IMR-90 (cell line): ENCODE measurements at regions not wholly inside any gene's neighbourhood (a gene's known extent, or its start where the extent isn't known, plus 50 kb on each side); places are given as distances from the start of the nearest gene placed in this dataset.

Experiments
- ATAC-seq: fragments of 200-7000 bp; cut with Tn5 transposase; 2 replicates; pipeline ENCODE4 v1.9.1; 2020; ENCODE audit warnings: low read depth, mild to moderate bottlenecking, moderate library complexity
- BruUV-seq: library from RNA; stranded (reverse); fragments of 400-500 nt; replicated peaks from 2 replicates; lab custom pipeline; 2021; lab: Mats Ljungman, UMichigan
- CTCF ChIA-PET: fragments of 300-600 bp; formaldehyde crosslinking; extraction: SDS; loops from one replicate; lab custom pipeline; 2021; ENCODE audit warnings: antibody characterized with exemption; lab: Yijun Ruan, JAX
- POLR2A ChIA-PET: fragments of 300-600 bp; sonication (Branson Sonifier 250); formaldehyde crosslinking; loops from one replicate; lab custom pipeline; 2022; ENCODE audit warnings: antibody characterized with exemption; ENCODE audit not compliant: unreplicated experiment; lab: Charles Lee
- DNase-seq: peaks from one replicate; pipeline ENCODE4 v3.0.0; 2013
- H2AFZ ChIP-seq: replicated peaks from 2 replicates; pipeline ENCODE3; 2013; ENCODE audit warnings: low read length, mild to moderate bottlenecking; ENCODE audit not compliant: poor library complexity
- H2AK5ac ChIP-seq: 2 replicates; pipeline ENCODE4 v1.6.1; 2013; ENCODE audit warnings: low read depth, low read length, inconsistent platforms
- H2AK9ac ChIP-seq: replicated peaks from 2 replicates; pipeline ENCODE3; 2013; ENCODE audit warnings: mild to moderate bottlenecking, low read depth, low read length, moderate library complexity; ENCODE audit not compliant: poor library complexity
- H2BK120ac ChIP-seq: 2 replicates; pipeline ENCODE4 v1.6.1; 2013; ENCODE audit warnings: low read depth, low read length, inconsistent platforms
- H2BK15ac ChIP-seq: 3 replicates; pipeline ENCODE4 v1.6.1; 2013; ENCODE audit warnings: low read depth, low read length, inconsistent platforms
- H2BK20ac ChIP-seq: 2 replicates; pipeline ENCODE4 v1.6.1; 2013; ENCODE audit warnings: low read depth, mild to moderate bottlenecking, inconsistent platforms, low read length, moderate library complexity
- H2BK5ac ChIP-seq: 2 replicates; pipeline ENCODE4 v1.6.1; 2013; ENCODE audit warnings: mild to moderate bottlenecking, low read depth, low read length, inconsistent platforms; ENCODE audit not compliant: poor library complexity, severe bottlenecking
- H3K14ac ChIP-seq: replicated peaks from 2 replicates; pipeline ENCODE4 v1.6.1; 2013; ENCODE audit warnings: low read depth, low read length, inconsistent platforms
- H3K18ac ChIP-seq: 2 replicates; pipeline ENCODE4 v1.6.1; 2013; ENCODE audit warnings: low read depth, low read length, control low read depth
- H3K23ac ChIP-seq: 2 replicates; pipeline ENCODE4 v1.6.1; 2013; ENCODE audit warnings: low read depth, low read length, inconsistent platforms
- H3K27ac ChIP-seq: 2 replicates; pipeline ENCODE4 v1.5.1; 2013; ENCODE audit warnings: mild to moderate bottlenecking, control low read depth, low read length; ENCODE audit not compliant: insufficient read depth
- H3K27me3 ChIP-seq: 2 replicates; pipeline ENCODE4 v1.6.1; 2013; ENCODE audit warnings: low read length; ENCODE audit not compliant: control insufficient read depth, insufficient read depth
- H3K36me3 ChIP-seq: 2 replicates; pipeline ENCODE4 v1.6.1; 2013; ENCODE audit warnings: low read length, mixed read lengths; ENCODE audit not compliant: control insufficient read depth, insufficient read depth
- H3K4ac ChIP-seq: 2 replicates; pipeline ENCODE4 v1.6.1; 2013; ENCODE audit warnings: low read depth, low read length, inconsistent platforms
- H3K4me1 ChIP-seq: 2 replicates; pipeline ENCODE4 v1.6.1; 2013; ENCODE audit warnings: low read length, mixed read lengths; ENCODE audit not compliant: control insufficient read depth, insufficient read depth
- H3K4me2 ChIP-seq: 2 replicates; pipeline ENCODE4 v1.6.1; 2013; ENCODE audit warnings: low read depth, mild to moderate bottlenecking, control low read depth, low read length, moderate library complexity
- H3K4me3 ChIP-seq: 2 replicates; pipeline ENCODE4 v1.5.1; 2013; ENCODE audit warnings: low read depth, mild to moderate bottlenecking, control low read depth, low read length, moderate library complexity; ENCODE audit not compliant: insufficient read depth
- H3K56ac ChIP-seq: 2 replicates; pipeline ENCODE4 v1.6.1; 2013; ENCODE audit warnings: low read length, inconsistent platforms; ENCODE audit not compliant: insufficient read depth; ENCODE audit errors: extremely low read depth
- H3K79me1 ChIP-seq, 2 experiments: 2 replicates each; pipeline ENCODE4 v1.6.1; 2013; ENCODE audit warnings: low read length in 2 of 2, inconsistent platforms in 1 of 2, low read depth in 1 of 2
- H3K9ac ChIP-seq: 2 replicates; pipeline ENCODE4 v1.6.1; 2013; ENCODE audit warnings: low read depth, low read length, control low read depth
- H3K9me1 ChIP-seq: 2 replicates; pipeline ENCODE4 v1.6.1; 2013; ENCODE audit warnings: low read length, inconsistent platforms; ENCODE audit not compliant: insufficient read depth
- H3K9me3 ChIP-seq: 2 replicates; pipeline ENCODE4 v1.6.1; 2013; ENCODE audit warnings: low read length; ENCODE audit not compliant: control insufficient read depth, insufficient read depth
- H4K20me1 ChIP-seq: 2 replicates; pipeline ENCODE4 v1.6.1; 2013; ENCODE audit warnings: low read length, inconsistent platforms; ENCODE audit not compliant: insufficient read depth
- H4K5ac ChIP-seq: 2 replicates; pipeline ENCODE4 v1.6.1; 2013; ENCODE audit warnings: mild to moderate bottlenecking, low read depth, low read length, control low read depth
- H4K8ac ChIP-seq, 2 experiments: 2 replicates each; pipeline ENCODE4 v1.6.1; 2013; ENCODE audit warnings: low read depth in 2 of 2, low read length in 2 of 2, control low read depth in 1 of 2, inconsistent platforms in 1 of 2
- H4K91ac ChIP-seq: 2 replicates; pipeline ENCODE4 v1.6.1; 2013; ENCODE audit warnings: low read depth, low read length, inconsistent platforms; ENCODE audit not compliant: insufficient read depth
- BHLHE40 ChIP-seq: fragments of 150-350 bp; IDR thresholded peaks from 2 replicates; pipeline ENCODE4 v1.6.1; 2016; ENCODE audit warnings: mild to moderate bottlenecking, low read depth, low read length
- CEBPB ChIP-seq: IDR thresholded peaks from 2 replicates; pipeline ENCODE4 v1.6.1; 2012; ENCODE audit warnings: low read depth, low read length, improper control_type of control experiment
- CHD1 ChIP-seq: IDR thresholded peaks from 2 replicates; pipeline ENCODE4 v1.6.1; 2012; ENCODE audit warnings: low read depth, low read length, improper control_type of control experiment
- FOS ChIP-seq: fragments of 150-350 bp; IDR thresholded peaks from 2 replicates; pipeline ENCODE4 v1.6.1; 2016; ENCODE audit warnings: low read depth, low read length
- MAFK ChIP-seq: IDR thresholded peaks from 2 replicates; pipeline ENCODE4 v1.6.1; 2012; ENCODE audit warnings: low read depth, low read length, improper control_type of control experiment
- MAZ ChIP-seq: IDR thresholded peaks from 2 replicates; pipeline ENCODE4 v1.6.1; 2012; ENCODE audit warnings: low read depth, mild to moderate bottlenecking, low read length, improper control_type of control experiment, moderate library complexity, borderline replicate concordance
- MXI1 ChIP-seq: IDR thresholded peaks from 2 replicates; pipeline ENCODE4 v1.6.1; 2012; ENCODE audit warnings: low read depth, mild to moderate bottlenecking, low read length, moderate library complexity, borderline replicate concordance
- NFE2L2 ChIP-seq: fragments of 150-350 bp; IDR thresholded peaks from 2 replicates; pipeline ENCODE4 v1.6.1; 2016; ENCODE audit warnings: low read depth, mild to moderate bottlenecking, low read length
- POLR2A ChIP-seq: IDR thresholded peaks from 2 replicates; pipeline ENCODE4 v1.6.1; 2012; ENCODE audit warnings: mild to moderate bottlenecking, low read depth, low read length
- RCOR1 ChIP-seq: IDR thresholded peaks from 2 replicates; pipeline ENCODE4 v1.6.1; 2012; ENCODE audit warnings: mild to moderate bottlenecking, low read length, improper control_type of control experiment; ENCODE audit not compliant: insufficient replicate concordance
- RFX5 ChIP-seq: IDR thresholded peaks from 2 replicates; pipeline ENCODE4 v1.8.0; 2012; ENCODE audit warnings: low read depth, mild to moderate bottlenecking, low read length, moderate library complexity
- SMC3 ChIP-seq: fragments of 150-350 bp; IDR thresholded peaks from 2 replicates; pipeline ENCODE4 v1.6.1; 2016; ENCODE audit warnings: low read depth, mild to moderate bottlenecking, antibody characterized with exemption, low read length, moderate library complexity
- USF2 ChIP-seq: fragments of 150-350 bp; IDR thresholded peaks from 2 replicates; pipeline ENCODE4 v1.6.1; 2017; ENCODE audit warnings: mild to moderate bottlenecking, antibody characterized with exemption, low read length, low read depth
- WGBS, 2 experiments: methylation state at CpG; one replicate each; pipeline versions ENCODE4 v1.1.5 to v1.1.7; 2013; ENCODE audit warnings: missing lambda C conversion rate in 2 of 2; ENCODE audit not compliant: insufficient read length in 1 of 2; ENCODE audit errors: extremely low coverage in 2 of 2; 5-methylcytosine and 5-hydroxymethylcytosine counted together
- dilution Hi-C: fragments of 300-500 bp; cut with HindIII; formaldehyde crosslinking; loops from one replicate; pipeline ENCODE4 v1.14.3; 2018; ENCODE audit warnings: low sequenced_read_pairs; ENCODE audit not compliant: unreplicated experiment
- in situ Hi-C: fragments of 300-500 bp; cut with MboI; formaldehyde crosslinking; loops from 3 replicates; pipeline ENCODE4 v1.14.3; 2019; ENCODE audit warnings: low sequenced_read_pairs, inconsistent platforms, mixed read lengths
- intact Hi-C: fragments of 100-400 bp; cut with micrococcal nuclease; formaldehyde crosslinking; loops from 2 replicates; pipeline ENCODE4 v1.10.0; 2022
- TF ChIP-seq, protein P1 (sequence below): conservative IDR thresholded peaks from 2 replicates; pipeline ENCODE4 v1.5.1; 2012; ENCODE audit warnings: mild to moderate bottlenecking, low read depth, low read length, improper control_type of control experiment
- TF ChIP-seq, protein P2 (sequence below): fragments of 150-350 bp; IDR thresholded peaks from 2 replicates; pipeline ENCODE4 v1.6.1; 2016; ENCODE audit warnings: low read depth, mild to moderate bottlenecking, low read length, moderate library complexity, borderline replicate concordance

DNA sequence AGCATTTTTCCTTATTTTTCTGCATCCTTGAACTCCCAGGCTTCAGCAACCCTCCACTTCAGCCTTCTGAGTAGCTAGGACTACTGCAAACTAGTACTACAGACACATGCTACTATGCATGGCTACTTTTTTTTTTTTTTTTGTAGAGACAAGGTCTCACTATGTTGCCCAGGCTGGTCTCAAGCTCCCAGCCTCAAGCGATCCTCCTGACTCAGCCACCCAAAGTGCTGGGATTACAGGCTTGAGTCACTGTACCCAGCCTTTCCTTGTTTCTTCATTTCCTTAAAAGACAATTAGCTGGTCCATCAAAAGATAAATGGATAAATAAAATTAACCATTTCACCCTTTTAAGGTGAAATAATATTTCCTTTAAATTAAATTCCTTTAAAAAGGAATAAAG lies 205.8 kb downstream of the SPTSSA start:
- no peak overlapping the region for H2AK9ac ChIP-seq
- no peak overlapping the region for H2BK120ac ChIP-seq
- H3K9me1 ChIP-seq = no peaks in the 10 kb centered on the region
- H3K4me1 ChIP-seq = no peaks in the 10 kb centered on the region
- no peaks in the 10 kb centered on the region for H4K20me1 ChIP-seq
- DNase-seq (no peak), ATAC-seq (no peak)
- CTCF ChIA-PET = no interaction called here
- intact Hi-C loops = no loop called here
- H3K27me3 ChIP-seq = peaks cover 2% of the 10 kb centered on the region; the same call in 1 of the 2 replicates
- H2BK5ac ChIP-seq = no peak overlapping the region
- no TSS peak for BruUV-seq
- H3K79me1 ChIP-seq = no peaks in the 10 kb centered on the region
- POLR2A ChIA-PET = no interaction called here
- no peak overlapping the region for H2BK20ac ChIP-seq
- no peak overlapping the region for H3K56ac ChIP-seq
- H3K18ac ChIP-seq = no peak overlapping the region
- H3K4ac ChIP-seq = no peak overlapping the region
- H3K27ac ChIP-seq = no peak overlapping the region
- dilution Hi-C loops = no loop called here
- H3K9me3 ChIP-seq = no peaks in the 10 kb centered on the region
- no peak overlapping the region for H3K14ac ChIP-seq
- H3K4me2 ChIP-seq = no peak overlapping the region
- H2BK15ac ChIP-seq = no peak overlapping the region
- no CpG with 5 or more reads among the region's 1 CpG for WGBS, 2 experiments
- H4K5ac ChIP-seq = no peak overlapping the region
- H3K4me3 ChIP-seq = no peak overlapping the region
- no peak overlapping the region for H4K8ac ChIP-seq
- H2AFZ ChIP-seq = no peak overlapping the region
- H3K9ac ChIP-seq = no peak overlapping the region
- H3K23ac ChIP-seq = no peak overlapping the region
- no peak overlapping the region for H4K91ac ChIP-seq
- TF ChIP-seq MAFK (no peak), USF2 (no peak), SMC3 (no peak), MAZ (no peak), CEBPB (no peak), POLR2A (no peak), NFE2L2 (no peak), RFX5 (no peak), CHD1 (no peak), RCOR1 (no peak), BHLHE40 (no peak), FOS (no peak), MXI1 (no peak)
- TF ChIP-seq, protein P1, sequence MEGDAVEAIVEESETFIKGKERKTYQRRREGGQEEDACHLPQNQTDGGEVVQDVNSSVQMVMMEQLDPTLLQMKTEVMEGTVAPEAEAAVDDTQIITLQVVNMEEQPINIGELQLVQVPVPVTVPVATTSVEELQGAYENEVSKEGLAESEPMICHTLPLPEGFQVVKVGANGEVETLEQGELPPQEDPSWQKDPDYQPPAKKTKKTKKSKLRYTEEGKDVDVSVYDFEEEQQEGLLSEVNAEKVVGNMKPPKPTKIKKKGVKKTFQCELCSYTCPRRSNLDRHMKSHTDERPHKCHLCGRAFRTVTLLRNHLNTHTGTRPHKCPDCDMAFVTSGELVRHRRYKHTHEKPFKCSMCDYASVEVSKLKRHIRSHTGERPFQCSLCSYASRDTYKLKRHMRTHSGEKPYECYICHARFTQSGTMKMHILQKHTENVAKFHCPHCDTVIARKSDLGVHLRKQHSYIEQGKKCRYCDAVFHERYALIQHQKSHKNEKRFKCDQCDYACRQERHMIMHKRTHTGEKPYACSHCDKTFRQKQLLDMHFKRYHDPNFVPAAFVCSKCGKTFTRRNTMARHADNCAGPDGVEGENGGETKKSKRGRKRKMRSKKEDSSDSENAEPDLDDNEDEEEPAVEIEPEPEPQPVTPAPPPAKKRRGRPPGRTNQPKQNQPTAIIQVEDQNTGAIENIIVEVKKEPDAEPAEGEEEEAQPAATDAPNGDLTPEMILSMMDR = no peak
- TF ChIP-seq, protein P2, sequence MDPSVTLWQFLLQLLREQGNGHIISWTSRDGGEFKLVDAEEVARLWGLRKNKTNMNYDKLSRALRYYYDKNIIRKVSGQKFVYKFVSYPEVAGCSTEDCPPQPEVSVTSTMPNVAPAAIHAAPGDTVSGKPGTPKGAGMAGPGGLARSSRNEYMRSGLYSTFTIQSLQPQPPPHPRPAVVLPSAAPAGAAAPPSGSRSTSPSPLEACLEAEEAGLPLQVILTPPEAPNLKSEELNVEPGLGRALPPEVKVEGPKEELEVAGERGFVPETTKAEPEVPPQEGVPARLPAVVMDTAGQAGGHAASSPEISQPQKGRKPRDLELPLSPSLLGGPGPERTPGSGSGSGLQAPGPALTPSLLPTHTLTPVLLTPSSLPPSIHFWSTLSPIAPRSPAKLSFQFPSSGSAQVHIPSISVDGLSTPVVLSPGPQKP = no peak
- no peak overlapping the region for H2AK5ac ChIP-seq
- in situ Hi-C loops = no loop called here
- no peaks in the 10 kb centered on the region for H3K36me3 ChIP-seq
